Choroid plexus epithelial cell (primary cell): ENCODE measurements at regions not wholly inside any gene's neighbourhood (a gene's known extent, or its start where the extent isn't known, plus 50 kb on each side); places are given as distances from the start of the nearest gene placed in this dataset.
A peak's percentile ranks its signal among the peaks of the same experiment; 100 is the strongest.

Experiments used
- DNase-seq: peaks from one replicate; pipeline ENCODE4 v3.0.0-alpha.2; 2010; ENCODE audit warnings: low read depth
- H3K4me3 ChIP-seq: 2 replicates; pipeline ENCODE4 v1.5.1; 2011; ENCODE audit warnings: low read depth, mild to moderate bottlenecking, control low read depth, low read length, moderate library complexity
- TF ChIP-seq, protein P1 (sequence below): conservative IDR thresholded peaks from 2 replicates; pipeline ENCODE4 v1.5.1; 2011; ENCODE audit warnings: low read depth, mild to moderate bottlenecking, control low read depth, inconsistent platforms, low read length, moderate library complexity

DNA sequence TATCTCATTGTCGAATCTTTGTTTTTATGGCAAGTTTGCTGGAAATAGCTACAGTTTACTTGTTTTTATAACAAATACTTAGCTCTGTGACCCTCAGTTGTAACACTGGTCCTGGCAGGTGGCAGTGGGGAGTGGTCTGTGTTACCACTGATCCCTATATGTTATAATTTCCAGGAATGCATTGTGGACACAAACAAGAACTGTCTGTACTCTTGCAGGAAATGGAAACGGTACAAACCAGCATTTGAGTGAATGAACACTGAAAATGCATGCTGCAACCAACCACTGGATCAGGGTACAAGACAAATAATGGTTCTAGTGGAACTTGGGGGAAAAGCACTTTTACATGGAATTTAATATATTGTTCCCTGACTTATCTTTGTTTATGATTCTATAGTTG lies 66.5 kb upstream of the PJA2 start:
- H3K4me3 ChIP-seq: no peak overlapping the region
- no peak for DNase-seq
- TF ChIP-seq, protein P1, sequence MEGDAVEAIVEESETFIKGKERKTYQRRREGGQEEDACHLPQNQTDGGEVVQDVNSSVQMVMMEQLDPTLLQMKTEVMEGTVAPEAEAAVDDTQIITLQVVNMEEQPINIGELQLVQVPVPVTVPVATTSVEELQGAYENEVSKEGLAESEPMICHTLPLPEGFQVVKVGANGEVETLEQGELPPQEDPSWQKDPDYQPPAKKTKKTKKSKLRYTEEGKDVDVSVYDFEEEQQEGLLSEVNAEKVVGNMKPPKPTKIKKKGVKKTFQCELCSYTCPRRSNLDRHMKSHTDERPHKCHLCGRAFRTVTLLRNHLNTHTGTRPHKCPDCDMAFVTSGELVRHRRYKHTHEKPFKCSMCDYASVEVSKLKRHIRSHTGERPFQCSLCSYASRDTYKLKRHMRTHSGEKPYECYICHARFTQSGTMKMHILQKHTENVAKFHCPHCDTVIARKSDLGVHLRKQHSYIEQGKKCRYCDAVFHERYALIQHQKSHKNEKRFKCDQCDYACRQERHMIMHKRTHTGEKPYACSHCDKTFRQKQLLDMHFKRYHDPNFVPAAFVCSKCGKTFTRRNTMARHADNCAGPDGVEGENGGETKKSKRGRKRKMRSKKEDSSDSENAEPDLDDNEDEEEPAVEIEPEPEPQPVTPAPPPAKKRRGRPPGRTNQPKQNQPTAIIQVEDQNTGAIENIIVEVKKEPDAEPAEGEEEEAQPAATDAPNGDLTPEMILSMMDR: no peak

DNA sequence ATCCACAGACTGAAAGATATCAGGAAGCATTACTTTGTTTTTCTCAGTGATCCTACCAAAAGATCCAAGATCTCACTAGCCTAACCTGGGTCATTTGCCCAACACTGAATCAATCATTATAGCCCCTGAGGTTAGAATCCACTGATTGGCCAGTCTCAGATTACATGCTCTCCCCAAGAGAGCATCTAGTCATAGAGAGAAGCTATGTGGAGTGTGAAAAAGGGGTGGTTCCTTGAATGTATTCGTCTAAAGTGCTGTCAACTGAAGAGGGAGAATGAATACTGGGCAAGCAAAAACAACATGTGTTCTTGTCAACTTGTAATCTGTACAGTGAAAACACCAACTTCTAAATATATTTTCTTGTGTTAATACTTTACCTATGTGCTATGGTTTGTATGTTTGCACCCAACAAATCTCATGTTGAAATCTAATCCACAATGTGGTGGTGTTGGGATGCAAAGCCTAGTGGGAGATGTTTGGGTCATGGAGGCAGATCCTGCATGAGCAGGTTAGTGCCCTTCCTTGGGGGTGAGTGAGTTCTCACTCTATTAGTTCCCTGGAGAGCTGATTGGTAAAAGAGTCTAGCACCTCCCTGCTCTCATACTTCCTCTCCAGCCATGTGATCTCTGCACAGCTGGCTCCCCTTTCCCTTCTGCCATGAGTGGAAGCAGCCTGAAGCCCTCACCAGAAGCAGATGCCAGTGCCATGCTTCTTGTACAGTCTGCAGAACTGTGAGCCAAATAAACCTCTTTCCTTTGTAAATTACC lies 60.3 kb upstream of the PJA2 start:
- DNase-seq: no peak
- TF ChIP-seq, protein P1: no peak
- H3K4me3 ChIP-seq: no peak overlapping the region

DNA sequence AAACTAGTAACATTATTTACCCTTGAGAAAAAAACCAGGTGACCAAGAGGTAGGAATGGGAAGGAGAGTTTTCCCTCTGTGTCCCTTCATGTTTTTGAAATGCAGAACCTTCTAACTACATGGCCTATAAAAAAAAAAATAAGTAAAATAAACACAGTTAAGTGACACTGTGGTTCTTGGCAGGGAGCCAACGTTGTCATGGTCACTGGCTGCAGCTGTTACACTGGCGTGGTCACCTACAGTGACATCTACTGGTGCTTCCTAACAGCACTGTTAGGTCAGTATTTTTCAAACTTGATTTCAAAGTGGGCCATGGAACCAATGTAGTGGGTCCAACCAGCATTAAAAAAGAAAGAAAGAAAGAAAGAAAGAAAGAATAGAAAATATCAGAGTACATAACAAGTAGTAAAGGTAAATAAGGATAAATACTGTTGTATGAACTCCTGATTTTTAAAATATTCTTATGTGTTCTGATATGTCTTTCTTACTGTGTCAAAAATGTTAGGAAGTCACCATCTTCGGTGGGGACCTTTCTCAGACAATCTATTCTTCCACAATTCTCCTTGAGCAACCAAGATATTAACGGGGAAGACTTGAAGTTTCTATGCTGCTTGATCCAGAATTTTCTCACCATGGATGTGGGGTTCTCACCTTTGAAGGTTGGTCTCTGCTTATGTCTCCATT lies 59.1 kb upstream of the PJA2 start:
- DNase-seq: peak; percentile 98
- H3K4me3 ChIP-seq: no peak overlapping the region
- TF ChIP-seq, protein P1: peak; percentile 86

DNA sequence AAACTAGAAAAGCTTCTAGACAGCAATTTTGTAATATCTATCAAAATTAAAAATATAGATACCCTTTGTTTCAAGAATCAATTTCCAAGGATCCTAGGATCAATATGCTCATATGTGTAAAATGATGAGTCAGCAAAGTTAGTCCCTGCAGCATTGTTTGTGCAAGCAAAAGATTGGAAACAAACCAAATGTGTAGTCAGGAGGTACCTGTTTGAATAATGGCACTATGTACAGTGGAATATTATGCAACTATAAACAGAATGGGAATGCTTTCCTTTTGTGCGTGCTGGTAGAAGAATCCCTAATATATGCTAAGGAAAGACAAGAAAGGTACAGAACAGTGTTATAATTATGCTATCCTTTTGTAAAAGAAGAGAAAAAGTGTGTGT lies 58.5 kb upstream of the PJA2 start:
- DNase-seq: no peak
- TF ChIP-seq, protein P1: no peak
- no peak overlapping the region for H3K4me3 ChIP-seq

DNA sequence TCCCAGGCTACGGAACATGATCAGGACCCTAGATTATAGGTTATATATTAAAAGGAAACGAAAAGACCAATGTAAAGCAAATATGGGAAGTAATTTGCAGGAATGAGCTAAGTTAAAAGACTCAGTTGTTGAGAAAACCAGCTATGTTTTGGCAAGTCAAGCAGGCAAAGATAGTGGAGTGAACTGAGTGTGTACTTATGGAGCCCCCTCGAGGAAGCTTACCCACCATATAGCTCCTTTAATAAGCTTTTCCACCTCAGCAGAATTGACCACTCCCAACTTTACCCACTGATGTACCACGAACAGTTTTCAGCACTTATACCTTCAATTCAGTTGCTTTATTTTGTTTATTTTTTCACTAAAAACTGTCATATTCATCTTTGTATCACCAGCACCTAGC lies 57.3 kb upstream of the PJA2 start:
- TF ChIP-seq, protein P1: no peak
- no peak overlapping the region for H3K4me3 ChIP-seq
- DNase-seq: no peak
